HepG2 (cell line): ENCODE measurements at regions not wholly inside any gene's neighbourhood (a gene's known extent, or its start where the extent isn't known, plus 50 kb on each side); places are given as distances from the start of the nearest gene placed in this dataset.

Experiments used
- ATAC-seq: fragments of 200-7000 bp; cut with Tn5 transposase; 3 replicates; pipeline ENCODE4 v1.9.1; 2020; ENCODE audit warnings: mild to moderate bottlenecking, moderate library complexity
- BruUV-seq: library from RNA; stranded (reverse); fragments of 400-500 nt; replicated peaks from 2 replicates; lab custom pipeline; 2021; lab: Mats Ljungman, UMichigan
- CTCF ChIA-PET: fragments of 300-600 bp; formaldehyde crosslinking; extraction: SDS; loops from one replicate; lab custom pipeline; 2021; ENCODE audit warnings: low total read pairs, inconsistent platforms, low intra/inter-chr PET ratio; lab: Yijun Ruan, JAX
- POLR2A ChIA-PET: fragments of 350-600 bp; sonication (Branson Sonifier 250); formaldehyde crosslinking; loops from one replicate; lab custom pipeline; 2020; ENCODE audit warnings: antibody characterized with exemption, inconsistent platforms; lab: Yijun Ruan, JAX
- DNase-seq: peaks from one replicate; pipeline ENCODE4 v3.0.0-alpha.2; 2015; ENCODE audit warnings: low spot score
- FAIRE-seq: peaks from 3 replicates; lab custom pipeline; 2011; peaks lifted over from hg19 to GRCh38; lab: Jason Lieb, UNC
- H2AFZ ChIP-seq: one replicate; pipeline ENCODE4 v1.6.1; 2011; ENCODE audit warnings: low read length, inconsistent platforms
- H3K27ac ChIP-seq: fragments of 300-600 bp; 3 replicates; pipeline ENCODE4 v1.8.0; 2011; ENCODE audit warnings: mixed run types, mild to moderate bottlenecking, mixed read lengths, low read length, inconsistent platforms; ENCODE audit not compliant: insufficient read depth; ENCODE audit errors: extremely low read length
- H3K27me3 ChIP-seq, 2 experiments: fragments of 200-600 bp in 1 of 2; 2 replicates in 1 of 2; 3 replicates in 1 of 2; pipeline versions ENCODE4 v1.6.0 to v1.8.0; 2011; ENCODE audit warnings: low read length in 2 of 2, mild to moderate bottlenecking in 2 of 2, moderate library complexity in 2 of 2, inconsistent platforms in 1 of 2; ENCODE audit not compliant: insufficient read depth in 2 of 2, control insufficient read depth in 1 of 2
- H3K36me3 ChIP-seq, 2 experiments: fragments of 200-600 bp in 1 of 2; replicated peaks in 1 of 2; 2 replicates in 1 of 2; 3 replicates in 1 of 2; pipeline versions ENCODE4 v1.5.1 to v1.8.0; 2011; ENCODE audit warnings: low read length in 2 of 2, inconsistent platforms in 1 of 2; ENCODE audit not compliant: insufficient read depth in 2 of 2, control insufficient read depth in 1 of 2
- H3K4me1 ChIP-seq: 2 replicates; pipeline ENCODE4 v1.5.1; 2012; ENCODE audit warnings: low read length, inconsistent platforms; ENCODE audit not compliant: insufficient read depth
- H3K4me2 ChIP-seq: 2 replicates; pipeline ENCODE4 v1.6.0; 2011; ENCODE audit warnings: low read depth, low read length, inconsistent platforms
- H3K4me3 ChIP-seq, 3 experiments: fragments of 200-600 bp in 1 of 3; sonication (generic), shearing (Covaris generic) in 1 of 3; replicated peaks in 1 of 3; 2 replicates each; pipeline ENCODE4 v1.5.1; 2011 to 2016; ENCODE audit warnings: low read length in 3 of 3, inconsistent platforms in 2 of 3, low read depth in 2 of 3, mild to moderate bottlenecking in 2 of 3, control low read depth in 1 of 3, mixed read lengths in 1 of 3; ENCODE audit not compliant: insufficient read depth in 1 of 3
- H3K79me2 ChIP-seq: one replicate; pipeline ENCODE4 v1.6.1; 2011; ENCODE audit warnings: low read length, inconsistent platforms; ENCODE audit not compliant: insufficient read depth
- H3K9ac ChIP-seq: 2 replicates; pipeline ENCODE4 v1.6.0; 2011; ENCODE audit warnings: mild to moderate bottlenecking, low read depth, low read length, inconsistent platforms; ENCODE audit not compliant: insufficient read depth
- H3K9me3 ChIP-seq: 2 replicates; pipeline ENCODE4 v1.5.1; 2012; ENCODE audit warnings: mild to moderate bottlenecking, low read length
- H4K20me1 ChIP-seq: 2 replicates; pipeline ENCODE4 v1.6.0; 2011; ENCODE audit warnings: inconsistent platforms, mild to moderate bottlenecking, low read length, moderate library complexity; ENCODE audit not compliant: insufficient read depth
- HMGXB3 ChIP-seq: sonication (generic); formaldehyde crosslinking; IDR thresholded peaks from 2 replicates; pipeline ENCODE4 v1.4.0; 2020; ENCODE audit warnings: missing genetic modification reagents, borderline replicate concordance
- HNF4A ChIP-seq: sonication (generic); formaldehyde crosslinking; IDR thresholded peaks from 2 replicates; pipeline ENCODE4 v1.4.0; 2020; ENCODE audit warnings: missing genetic modification reagents
- MAFF ChIP-seq: IDR thresholded peaks from 2 replicates; pipeline ENCODE4 v1.6.1; 2011; ENCODE audit warnings: low read depth, low read length, improper control_type of control experiment
- MAFK ChIP-seq, 2 experiments: IDR thresholded peaks in 1 of 2; conservative IDR thresholded peaks in 1 of 2; 2 replicates each; pipeline ENCODE4 v1.6.1; 2011; ENCODE audit warnings: improper control_type of control experiment in 2 of 2, low read length in 2 of 2
- NFE2L2 ChIP-seq: fragments of 150-350 bp; IDR thresholded peaks from 2 replicates; pipeline ENCODE4 v1.6.1; 2014; ENCODE audit warnings: low read length
- PHF5A ChIP-seq: IDR thresholded peaks from one replicate; pipeline ENCODE4 v1.6.1; 2018; ENCODE audit warnings: low read depth, missing genetic modification reagents; ENCODE audit not compliant: unreplicated experiment
- SAP130 ChIP-seq: IDR thresholded peaks from 2 replicates; pipeline ENCODE4 v1.6.1; 2016; ENCODE audit warnings: low read depth
- TEAD3 ChIP-seq: optimal IDR thresholded peaks from 2 replicates; pipeline ENCODE3; 2016; ENCODE audit warnings: borderline replicate concordance
- YEATS2 ChIP-seq: sonication (generic); formaldehyde crosslinking; IDR thresholded peaks from 2 replicates; pipeline ENCODE4 v1.4.0; 2020; ENCODE audit warnings: missing genetic modification reagents, borderline replicate concordance
- ZNF720 ChIP-seq: sonication (generic); formaldehyde crosslinking; IDR thresholded peaks from 2 replicates; pipeline ENCODE4 v1.4.0; 2020; ENCODE audit warnings: missing genetic modification reagents
- ZNF788 ChIP-seq: sonication (generic); formaldehyde crosslinking; IDR thresholded peaks from 2 replicates; pipeline ENCODE4 v1.5.0; 2020; ENCODE audit warnings: mild to moderate bottlenecking, missing genetic modification reagents, borderline replicate concordance
- WGBS: methylation state at CpG from one replicate; pipeline ENCODE4 v1.1.6; 2017; ENCODE audit warnings: low lambda C conversion rate; 5-methylcytosine and 5-hydroxymethylcytosine counted together
- in situ Hi-C: cut with HindIII; loops from 2 replicates; pipeline ENCODE4 v1.10.0; 2017; ENCODE audit warnings: low pct_unique_long_range_greater_than_20kb; ENCODE audit not compliant: extremely low pct_ligation_motif_present
- intact Hi-C: fragments of 100-400 bp; cut with micrococcal nuclease; formaldehyde crosslinking; loops from one replicate; pipeline ENCODE4 v1.10.0; 2022; ENCODE audit not compliant: unreplicated experiment
- TF ChIP-seq, protein P1 (sequence below): IDR thresholded peaks from 2 replicates; pipeline ENCODE4 v1.4.0; 2020; ENCODE audit warnings: mild to moderate bottlenecking, missing genetic modification reagents

GRCh38 chr6:756224-756623 is 63.3 kb upstream of the EXOC2 start:
- Histone ChIP-seq H2AFZ (no peak overlapping the region), H3K4me1 (peaks cover 9% of the 10 kb centered on the region), H3K36me3 (no peaks in the 10 kb centered on the region; a peak in 1 of 5 replicates), H3K9me3 (no peaks in the 10 kb centered on the region), H3K9ac (no peak overlapping the region), H4K20me1 (no peaks in the 10 kb centered on the region), H3K4me2 (no peak overlapping the region), H3K4me3 (no peak overlapping the region), H3K27me3 (peaks cover 0 to 59% of the 10 kb centered on the region in 2 experiments; a peak in 4 of 5 replicates), H3K79me2 (no peaks in the 10 kb centered on the region), H3K27ac (no peak overlapping the region)
- no peak for DNase-seq
- intact Hi-C loops: no loop called here
- no TSS peak for BruUV-seq
- ATAC-seq: no peak
- in situ Hi-C loops: no loop called here
- CTCF ChIA-PET: no interaction called here
- POLR2A ChIA-PET: no interaction called here
- TF ChIP-seq NFE2L2 (peak; percentile 38; the same call in 1 of the 2 replicates), MAFK (conservative IDR thresholded peaks at IDR 0.05 in 1 of 2, IDR thresholded peaks at IDR 0.05 in 1 of 2; ENCODE audit: low read length in 2 of 2) (peak; percentile 86 to 87), MAFF (peak; percentile 85), HMGXB3 (CRISPR knock-in tag) (no peak)
- FAIRE-seq: no peak

GRCh38 chr6:754202-754601 is 61.3 kb upstream of the EXOC2 start:
- DNase-seq (peak; percentile 18), ATAC-seq (peak; percentile 66), FAIRE-seq (no peak)
- no TSS peak for BruUV-seq
- Histone ChIP-seq H3K27me3 (peaks cover 2 to 70% of the 10 kb centered on the region in 2 experiments; a peak in 4 of 5 replicates), H3K9me3 (no peaks in the 10 kb centered on the region), H3K4me3 (no peak overlapping the region), H3K27ac (no peak overlapping the region), H4K20me1 (no peaks in the 10 kb centered on the region), H3K4me1 (peaks cover 9% of the 10 kb centered on the region), H3K4me2 (no peak overlapping the region), H3K9ac (no peak overlapping the region), H2AFZ (no peak overlapping the region), H3K36me3 (no peaks in the 10 kb centered on the region; a peak in 1 of 5 replicates), H3K79me2 (no peaks in the 10 kb centered on the region)
- in situ Hi-C loops (no loop called here), intact Hi-C loops (no loop called here)
- 0% methylated on average over 3 of the region's 3 CpGs for WGBS
- ChIA-PET POLR2A (no interaction called here), CTCF (no interaction called here)
- TF ChIP-seq ZNF720 (CRISPR knock-in tag): no peak
- TF ChIP-seq PHF5A: no peak
- TF ChIP-seq TEAD3 (CRISPR knock-in tag): no peak
- TF ChIP-seq, protein P1, sequence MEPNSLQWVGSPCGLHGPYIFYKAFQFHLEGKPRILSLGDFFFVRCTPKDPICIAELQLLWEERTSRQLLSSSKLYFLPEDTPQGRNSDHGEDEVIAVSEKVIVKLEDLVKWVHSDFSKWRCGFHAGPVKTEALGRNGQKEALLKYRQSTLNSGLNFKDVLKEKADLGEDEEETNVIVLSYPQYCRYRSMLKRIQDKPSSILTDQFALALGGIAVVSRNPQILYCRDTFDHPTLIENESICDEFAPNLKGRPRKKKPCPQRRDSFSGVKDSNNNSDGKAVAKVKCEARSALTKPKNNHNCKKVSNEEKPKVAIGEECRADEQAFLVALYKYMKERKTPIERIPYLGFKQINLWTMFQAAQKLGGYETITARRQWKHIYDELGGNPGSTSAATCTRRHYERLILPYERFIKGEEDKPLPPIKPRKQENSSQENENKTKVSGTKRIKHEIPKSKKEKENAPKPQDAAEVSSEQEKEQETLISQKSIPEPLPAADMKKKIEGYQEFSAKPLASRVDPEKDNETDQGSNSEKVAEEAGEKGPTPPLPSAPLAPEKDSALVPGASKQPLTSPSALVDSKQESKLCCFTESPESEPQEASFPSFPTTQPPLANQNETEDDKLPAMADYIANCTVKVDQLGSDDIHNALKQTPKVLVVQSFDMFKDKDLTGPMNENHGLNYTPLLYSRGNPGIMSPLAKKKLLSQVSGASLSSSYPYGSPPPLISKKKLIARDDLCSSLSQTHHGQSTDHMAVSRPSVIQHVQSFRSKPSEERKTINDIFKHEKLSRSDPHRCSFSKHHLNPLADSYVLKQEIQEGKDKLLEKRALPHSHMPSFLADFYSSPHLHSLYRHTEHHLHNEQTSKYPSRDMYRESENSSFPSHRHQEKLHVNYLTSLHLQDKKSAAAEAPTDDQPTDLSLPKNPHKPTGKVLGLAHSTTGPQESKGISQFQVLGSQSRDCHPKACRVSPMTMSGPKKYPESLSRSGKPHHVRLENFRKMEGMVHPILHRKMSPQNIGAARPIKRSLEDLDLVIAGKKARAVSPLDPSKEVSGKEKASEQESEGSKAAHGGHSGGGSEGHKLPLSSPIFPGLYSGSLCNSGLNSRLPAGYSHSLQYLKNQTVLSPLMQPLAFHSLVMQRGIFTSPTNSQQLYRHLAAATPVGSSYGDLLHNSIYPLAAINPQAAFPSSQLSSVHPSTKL (CRISPR knock-in tag): peak; percentile 26; the same call in 1 of the 2 replicates
- peak; percentile 65 for TF ChIP-seq HNF4A (CRISPR knock-in tag)
- TF ChIP-seq ZNF788 (CRISPR knock-in tag): no peak
- TF ChIP-seq SAP130 (CRISPR knock-in tag): 0 out of 2 replicates have a peak, but pooled peaks have one; percentile 14
- TF ChIP-seq YEATS2 (CRISPR knock-in tag): no peak
